Kidney (tissue), 13 donors: ENCODE measurements at regions not wholly inside any gene's neighbourhood (a gene's known extent, or its start where the extent isn't known, plus 50 kb on each side); places are given as distances from the start of the nearest gene placed in this dataset.

Experiments
- DNase-seq, 5 donors: peaks; one replicate each; pipeline ENCODE4 v3.0.0-alpha.2; 2013 to 2020
- FAIRE-seq: peaks from 2 replicates; lab custom pipeline; 2012; peaks lifted over from hg19 to GRCh38; lab: Jason Lieb, UNC
- H3K27ac ChIP-seq, 2 donors: one replicate each; pipeline ENCODE4 v1.7.0; 2013; ENCODE audit warnings: low read depth in 2 of 2, low read length in 2 of 2, inconsistent platforms in 1 of 2
- H3K27me3 ChIP-seq: one replicate; pipeline ENCODE4 v1.7.1; 2013; ENCODE audit warnings: low read length, inconsistent platforms; ENCODE audit not compliant: control insufficient read depth, insufficient read depth
- H3K36me3 ChIP-seq, 3 donors: one replicate each; pipeline versions ENCODE4 v1.7.0 to v1.7.1; 2013; ENCODE audit warnings: low read length in 3 of 3, control low read depth in 1 of 3, inconsistent platforms in 1 of 3; ENCODE audit not compliant: insufficient read depth in 3 of 3, control insufficient read depth in 2 of 3
- H3K4me1 ChIP-seq, 3 donors: one replicate each; pipeline versions ENCODE4 v1.7.0 to v1.7.1; 2013; ENCODE audit warnings: low read length in 3 of 3, inconsistent platforms in 1 of 3, low read depth in 1 of 3; ENCODE audit not compliant: control insufficient read depth in 2 of 3, insufficient read depth in 2 of 3
- H3K4me3 ChIP-seq, 3 donors: one replicate each; pipeline versions ENCODE4 v1.7.0 to v1.8.1; 2013; ENCODE audit warnings: low read length in 3 of 3, control low read depth in 1 of 3, inconsistent platforms in 1 of 3
- H3K9ac ChIP-seq, 3 donors: one replicate each; pipeline versions ENCODE4 v1.7.0 to v1.7.1; 2013; ENCODE audit warnings: low read length in 3 of 3, control low read depth in 1 of 3, inconsistent platforms in 1 of 3
- H3K9me3 ChIP-seq, 3 donors: one replicate each; pipeline versions ENCODE4 v1.7.0 to v1.7.1; 2013; ENCODE audit warnings: low read length in 3 of 3, control low read depth in 1 of 3, inconsistent platforms in 1 of 3; ENCODE audit not compliant: control insufficient read depth in 2 of 3, insufficient read depth in 1 of 3
- CTCF ChIP-seq: IDR thresholded peaks from 3 replicates; pipeline ENCODE4 v1.5.1; 2012; ENCODE audit warnings: mild to moderate bottlenecking, moderate library complexity, borderline replicate concordance; ENCODE audit not compliant: insufficient read depth; ENCODE audit errors: extremely low read depth
- intact Hi-C: fragments of 100-400 bp; cut with DNase I; formaldehyde crosslinking; loops from one replicate; pipeline ENCODE4 v1.11.1; 2022
- donor health status: control.
- donor health status: control.
- donor health status: control.
- donor health status: control.
- donor health status: control.
- donor health status: DM: yes; HTN: yes; CAD: no.
- donor health status: Normal renal cell carcinoma (clear cell type).

GRCh38 chr9:107894572-107895261 is 405.1 kb upstream of the KLF4 start:
- Histone ChIP-seq H3K27ac (no peak overlapping the region), H3K4me1 (peaks cover 0 to 4% (median 0%) of the 10 kb centered on the region in 3 donors), H3K9me3 (peaks cover 0 to 6% (median 0%) of the 10 kb centered on the region in 3 donors), H3K36me3 (no peaks in the 10 kb centered on the region), H3K4me3 (peak overlapping the region in 1 of 3 donors; percentile 28), H3K27me3 (no peaks in the 10 kb centered on the region), H3K9ac (no peak overlapping the region)
- FAIRE-seq (no peak), DNase-seq (peak in 3 of 5 donors; percentile 27 to 88 (median 56))
- no peak for TF ChIP-seq CTCF
- intact Hi-C loops = no loop called here

- Histone ChIP-seq H3K27ac (no peak overlapping the region), H3K4me3 (no peak overlapping the region), H3K9me3 (peaks cover 0 to 6% (median 0%) of the 10 kb centered on the region in 3 donors), H3K27me3 (no peaks in the 10 kb centered on the region), H3K9ac (no peak overlapping the region), H3K4me1 (no peaks in the 10 kb centered on the region), H3K36me3 (no peaks in the 10 kb centered on the region)
- DNase-seq = no peak
- intact Hi-C loops = no loop called here
- FAIRE-seq = no peak
- TF ChIP-seq CTCF = no peak
These were observed 401.4 kb upstream of the KLF4 start for GRCh38 chr9:107890921-107891465.

GRCh38 chr9:107888773-107889227 is 399.2 kb upstream of the KLF4 start:
- no peak for TF ChIP-seq CTCF
- H3K4me1 ChIP-seq = no peaks in the 10 kb centered on the region
- no peak overlapping the region for H3K4me3 ChIP-seq
- no peak for DNase-seq
- no peaks in the 10 kb centered on the region for H3K27me3 ChIP-seq
- H3K9me3 ChIP-seq = peaks cover 0 to 6% (median 0%) of the 10 kb centered on the region in 3 donors
- no peak overlapping the region for H3K9ac ChIP-seq
- FAIRE-seq = no peak
- intact Hi-C loops = no loop called here
- no peaks in the 10 kb centered on the region for H3K36me3 ChIP-seq
- no peak overlapping the region for H3K27ac ChIP-seq
